CD14-positive monocyte (primary cell): ENCODE measurements at regions not wholly inside any gene's neighbourhood (a gene's known extent, or its start where the extent isn't known, plus 50 kb on each side); places are given as distances from the start of the nearest gene placed in this dataset.
A peak's percentile ranks its signal among the peaks of the same experiment; 100 is the strongest.

Experiments
- DNase-seq, 3 donors: peaks; one replicate each; pipeline ENCODE4 v3.0.0-alpha.2; 2011 to 2022
- H2AFZ ChIP-seq: 2 replicates; pipeline ENCODE4 v1.6.0; 2012; ENCODE audit warnings: mild to moderate bottlenecking, low read depth, low read length, inconsistent platforms; ENCODE audit not compliant: insufficient read depth, poor library complexity, severe bottlenecking
- H3K27ac ChIP-seq, 2 donors: 1 replicate in 1 of 2; 2 replicates in 1 of 2; pipeline ENCODE4 v1.5.1; 2012 to 2013; ENCODE audit warnings: low read length in 2 of 2, control low read depth in 1 of 2, inconsistent platforms in 1 of 2, low read depth in 1 of 2, mild to moderate bottlenecking in 1 of 2
- H3K27me3 ChIP-seq, 2 donors: one replicate each; pipeline versions ENCODE4 v1.6.0 to v1.6.1; 2011 to 2013; ENCODE audit warnings: low read length in 2 of 2; ENCODE audit not compliant: control insufficient read depth in 2 of 2, insufficient read depth in 2 of 2
- H3K36me3 ChIP-seq, 2 donors: replicated peaks in 1 of 2; 1 replicate in 1 of 2; 2 replicates in 1 of 2; pipeline versions ENCODE4 v1.5.1 to v1.6.1; 2012 to 2013; ENCODE audit warnings: low read length in 2 of 2, control low read depth in 1 of 2, inconsistent platforms in 1 of 2, mild to moderate bottlenecking in 1 of 2; ENCODE audit not compliant: insufficient read depth in 2 of 2, control insufficient read depth in 1 of 2
- H3K4me1 ChIP-seq, 2 donors: 1 replicate in 1 of 2; 2 replicates in 1 of 2; pipeline versions ENCODE4 v1.5.1 to v1.6.1; 2012 to 2013; ENCODE audit warnings: low read length in 2 of 2, control low read depth in 1 of 2, inconsistent platforms in 1 of 2, mild to moderate bottlenecking in 1 of 2, moderate library complexity in 1 of 2; ENCODE audit not compliant: insufficient read depth in 2 of 2, control insufficient read depth in 1 of 2
- H3K4me2 ChIP-seq: replicated peaks from 2 replicates; pipeline ENCODE3; 2012; ENCODE audit warnings: low read length, moderate library complexity, mild to moderate bottlenecking; ENCODE audit not compliant: poor library complexity, severe bottlenecking; ENCODE audit errors: extremely low read depth
- H3K4me3 ChIP-seq, 3 experiments: fragments of 200-600 bp in 1 of 3; sonication (generic) in 1 of 3; replicated peaks in 1 of 3; 1 replicate in 2 of 3; 2 replicates in 1 of 3; pipeline ENCODE4 v1.5.1; 2011 to 2013; ENCODE audit warnings: low read length in 3 of 3, mild to moderate bottlenecking in 3 of 3, control low read depth in 2 of 3, low read depth in 2 of 3, inconsistent platforms in 1 of 3, moderate library complexity in 1 of 3
- H3K79me2 ChIP-seq: 2 replicates; pipeline ENCODE4 v1.6.0; 2012; ENCODE audit warnings: mild to moderate bottlenecking, control low read depth, inconsistent platforms, low read length, moderate library complexity; ENCODE audit not compliant: insufficient read depth
- H3K9ac ChIP-seq: 2 replicates; pipeline ENCODE4 v1.6.0; 2017; ENCODE audit warnings: low read length, mild to moderate bottlenecking; ENCODE audit not compliant: insufficient read depth, poor library complexity, severe bottlenecking
- H3K9me3 ChIP-seq, 2 donors: replicated peaks in 1 of 2; 1 replicate in 1 of 2; 2 replicates in 1 of 2; pipeline versions ENCODE4 v1.5.1 to v1.6.1; 2012 to 2013; ENCODE audit warnings: low read length in 2 of 2, control low read depth in 1 of 2; ENCODE audit not compliant: control insufficient read depth in 1 of 2, insufficient read depth in 1 of 2
- H4K20me1 ChIP-seq: 2 replicates; pipeline ENCODE4 v1.6.0; 2012; ENCODE audit warnings: mild to moderate bottlenecking, low read length, control low read depth, moderate library complexity; ENCODE audit not compliant: insufficient read depth
- H3K27ac Mint-ChIP-seq, 7 donors: one replicate each; pipeline ENCODE4 v1.8.0; 2020; ENCODE audit warnings: mild to moderate bottlenecking in 7 of 7, mixed read lengths in 7 of 7, moderate library complexity in 6 of 7, inconsistent platforms in 2 of 7
- H3K27me3 Mint-ChIP-seq, 3 donors: one replicate each; pipeline ENCODE4 v1.8.0; 2021 to 2022; ENCODE audit warnings: low read depth in 3 of 3, mild to moderate bottlenecking in 3 of 3, mixed read lengths in 3 of 3, moderate library complexity in 3 of 3, inconsistent platforms in 1 of 3
- H3K36me3 Mint-ChIP-seq, 2 donors: one replicate each; pipeline ENCODE4 v1.8.0; 2020; ENCODE audit warnings: mixed read lengths in 2 of 2, inconsistent platforms in 1 of 2, mild to moderate bottlenecking in 1 of 2
- H3K4me1 Mint-ChIP-seq: one replicate; pipeline ENCODE4 v1.8.0; 2020; ENCODE audit warnings: mild to moderate bottlenecking, mixed read lengths
- H3K4me3 Mint-ChIP-seq, 2 donors: one replicate each; pipeline ENCODE4 v1.8.0; 2020; ENCODE audit warnings: mild to moderate bottlenecking in 2 of 2, mixed read lengths in 2 of 2, moderate library complexity in 1 of 2
- H3K9me3 Mint-ChIP-seq, 7 donors: one replicate each; pipeline ENCODE4 v1.8.0; 2020 to 2022; ENCODE audit warnings: mixed read lengths in 7 of 7, mild to moderate bottlenecking in 6 of 7, moderate library complexity in 6 of 7, inconsistent platforms in 2 of 7
- CTCF ChIP-seq: fragments of 200-600 bp; IDR thresholded peaks from one replicate; pipeline ENCODE4 v1.8.0; 2022; ENCODE audit warnings: antibody characterized with exemption, mild to moderate bottlenecking
- whole genome bisulfite sequencing: methylation state at CpG from one replicate; pipeline ENCODE4 v1.1.5; 2013; ENCODE audit warnings: missing lambda C conversion rate; ENCODE audit not compliant: insufficient coverage; 5-methylcytosine and 5-hydroxymethylcytosine counted together
- intact Hi-C, 2 donors: fragments of 100-400 bp; cut with micrococcal nuclease; formaldehyde crosslinking; loops; one replicate each; pipeline versions ENCODE4 v1.15.0 to v1.15.1; 2023

DNA sequence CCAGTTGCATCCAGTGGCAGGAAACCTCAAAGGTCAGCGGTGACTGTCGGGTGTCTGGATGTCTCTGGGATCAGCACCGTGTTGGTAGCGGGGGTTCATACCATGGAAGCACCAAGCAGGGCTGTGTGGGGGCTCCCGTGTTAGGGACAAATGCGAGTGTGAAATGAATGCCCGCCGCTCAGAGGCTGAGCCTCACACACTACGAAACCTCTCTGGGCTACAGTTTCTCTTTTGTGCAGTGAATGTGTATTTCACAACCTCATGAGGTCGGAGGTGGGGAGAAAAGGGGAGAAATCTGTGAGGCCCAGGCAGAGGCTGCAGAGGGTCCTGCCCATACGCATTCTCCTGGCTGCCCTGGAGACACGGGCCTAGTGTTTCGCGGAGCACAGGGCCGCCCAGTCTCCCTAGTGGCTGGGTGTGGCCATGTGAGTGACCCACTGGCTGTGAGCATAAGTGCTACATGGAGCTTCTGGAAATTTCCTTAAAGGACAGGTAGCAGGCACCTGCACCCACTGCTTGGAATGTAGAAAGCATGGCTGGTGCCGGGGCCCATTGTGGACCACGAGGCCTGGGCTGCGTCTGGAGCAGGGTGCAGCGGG lies 138.0 kb upstream of the GLI2 start:
- Mint-ChIP-seq H3K27me3 (peaks cover 0 to 9% (median 5%) of the 10 kb centered on the region in 3 donors), H3K9me3 (no peaks in the 10 kb centered on the region)
- 94% methylated on average over 19 of the region's 19 CpGs for WGBS

DNA sequence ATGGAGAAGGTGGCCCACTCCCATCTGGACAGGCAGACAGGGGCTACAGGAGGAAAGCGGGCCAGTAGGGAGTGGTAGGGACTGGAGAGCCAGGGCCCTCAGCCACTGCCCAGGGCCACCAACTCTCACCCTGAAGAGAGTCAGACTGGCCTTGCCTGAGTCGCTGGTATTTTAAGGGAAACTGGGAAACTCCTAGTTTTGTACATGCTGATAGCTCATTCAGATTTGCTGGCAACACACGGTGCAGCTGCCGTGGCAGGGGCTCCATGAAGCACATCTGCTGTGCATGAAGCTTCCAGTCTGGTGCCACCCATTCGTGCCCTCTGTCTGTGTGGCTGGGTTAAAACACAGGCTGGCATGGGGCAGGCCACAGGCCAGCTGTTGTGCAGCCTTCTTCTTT lies 137.3 kb upstream of the GLI2 start:
- Histone ChIP-seq H3K79me2 (no peaks in the 10 kb centered on the region), H3K9ac (no peak overlapping the region), H3K4me3 (no peak overlapping the region), H3K27ac (no peak overlapping the region), H3K4me1 (no peaks in the 10 kb centered on the region), H2AFZ (no peak overlapping the region), H3K36me3 (no peaks in the 10 kb centered on the region), H4K20me1 (no peaks in the 10 kb centered on the region), H3K9me3 (no peaks in the 10 kb centered on the region), H3K4me2 (no peak overlapping the region), H3K27me3 (no peaks in the 10 kb centered on the region)
- H3K4me3 Mint-ChIP-seq: no peak overlapping the region
- H3K27ac Mint-ChIP-seq: no peak overlapping the region
- no peaks in the 10 kb centered on the region for H3K36me3 Mint-ChIP-seq
- 94% methylated on average over 5 of the region's 5 CpGs for WGBS
- TF ChIP-seq CTCF: no peak
- intact Hi-C loops: no loop called here
- no peaks in the 10 kb centered on the region for H3K9me3 Mint-ChIP-seq
- no peak for DNase-seq
- H3K4me1 Mint-ChIP-seq: peaks cover 2% of the 10 kb centered on the region
- peaks cover 0 to 8% (median 5%) of the 10 kb centered on the region in 3 donors for H3K27me3 Mint-ChIP-seq

More for the DNA sequence above, 138.0 kb upstream of the GLI2 start:
- no peaks in the 10 kb centered on the region for H3K27me3 ChIP-seq
- H3K27ac ChIP-seq: peak overlapping the region in 1 of 2 donors; percentile 57
- TF ChIP-seq CTCF: no peak
- H2AFZ ChIP-seq: no peak overlapping the region
- H3K4me3 Mint-ChIP-seq: no peak overlapping the region
- H3K9ac ChIP-seq: no peak overlapping the region
- H3K4me2 ChIP-seq: no peak overlapping the region
- intact Hi-C loops: no loop called here
- H3K4me3 ChIP-seq: no peak overlapping the region
- peak overlapping the region in 2 of 7 donors; percentile 48 to 54 for H3K27ac Mint-ChIP-seq
- H4K20me1 ChIP-seq: no peaks in the 10 kb centered on the region
- no peak for DNase-seq
- H3K4me1 ChIP-seq: no peaks in the 10 kb centered on the region
- no peaks in the 10 kb centered on the region for H3K36me3 Mint-ChIP-seq
- no peaks in the 10 kb centered on the region for H3K36me3 ChIP-seq
- no peaks in the 10 kb centered on the region for H3K79me2 ChIP-seq
- H3K4me1 Mint-ChIP-seq: peaks cover 2% of the 10 kb centered on the region
- H3K9me3 ChIP-seq: no peaks in the 10 kb centered on the region
